Naive thymus-derived CD8-positive, alpha-beta T cell (primary cell): ENCODE measurements at regions not wholly inside any gene's neighbourhood (a gene's known extent, or its start where the extent isn't known, plus 50 kb on each side); places are given as distances from the start of the nearest gene placed in this dataset.

Experiments used
- ATAC-seq, 2 donors: fragments of 150-1000 bp; cut with Tn5 transposase in 1 of 2; sonication (Bioruptor Pico), chemical (Tn5 transposase) in 1 of 2; 1 replicate in 1 of 2; 2 replicates in 1 of 2; pipeline ENCODE4 v1.10.0; 2021; ENCODE audit warnings: mild to moderate bottlenecking in 2 of 2, moderate library complexity in 2 of 2
- POLR2A ChIA-PET: fragments of 350-600 bp; sonication (Branson Sonifier 250); formaldehyde crosslinking; loops from one replicate; lab custom pipeline; 2021; ENCODE audit warnings: antibody characterized with exemption; lab: Charles Lee
- DNase-seq, 10 donors: peaks; one replicate each; pipeline versions ENCODE4 v3.0.0 to v3.0.0-alpha.2; 2020 to 2022
- H3K27ac Mint-ChIP-seq, 10 donors: one replicate each; pipeline ENCODE4 v1.8.0; 2020 to 2022; ENCODE audit warnings: mild to moderate bottlenecking in 10 of 10, mixed read lengths in 10 of 10, moderate library complexity in 4 of 10, inconsistent platforms in 1 of 10
- H3K27me3 Mint-ChIP-seq, 5 donors: one replicate each; pipeline ENCODE4 v1.8.0; 2021 to 2022; ENCODE audit warnings: mixed read lengths in 5 of 5
- H3K36me3 Mint-ChIP-seq, 3 donors: one replicate each; pipeline ENCODE4 v1.8.0; 2020 to 2022; ENCODE audit warnings: mixed read lengths in 3 of 3, mild to moderate bottlenecking in 2 of 3, inconsistent platforms in 1 of 3
- H3K4me1 Mint-ChIP-seq, 4 donors: one replicate each; pipeline ENCODE4 v1.8.0; 2021 to 2022; ENCODE audit warnings: mixed read lengths in 4 of 4
- H3K4me3 Mint-ChIP-seq, 10 donors: one replicate each; pipeline ENCODE4 v1.8.0; 2020 to 2022; ENCODE audit warnings: mild to moderate bottlenecking in 10 of 10, mixed read lengths in 10 of 10, moderate library complexity in 6 of 10, inconsistent platforms in 1 of 10
- H3K9me3 Mint-ChIP-seq, 9 donors: one replicate each; pipeline ENCODE4 v1.8.0; 2020 to 2022; ENCODE audit warnings: mixed read lengths in 9 of 9, mild to moderate bottlenecking in 3 of 9, inconsistent platforms in 1 of 9, moderate library complexity in 1 of 9

DNA sequence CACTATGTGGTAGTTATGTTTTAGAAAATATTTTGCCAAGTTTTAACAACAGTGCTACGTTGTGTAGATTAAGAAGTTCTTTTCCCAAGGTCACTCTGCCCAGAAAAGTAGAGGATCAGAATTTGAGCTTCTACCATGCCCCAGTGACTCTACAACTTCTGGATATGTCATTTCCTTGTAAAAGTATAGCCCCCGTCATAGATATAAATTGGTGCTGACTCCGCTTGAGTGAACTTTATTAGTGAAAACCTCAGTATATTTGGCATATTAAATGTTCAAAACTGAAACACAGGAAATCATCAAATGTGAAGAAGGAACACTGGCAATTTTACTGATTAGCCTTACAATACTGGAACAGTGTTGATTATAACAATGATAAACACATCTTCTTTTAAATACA lies 256.7 kb upstream of the UBE2E3 start:
- H3K27me3 Mint-ChIP-seq: peaks cover 0 to 20% (median 3%) of the 10 kb centered on the region in 5 donors
- ATAC-seq (no peak), DNase-seq (no peak)
- no peaks in the 10 kb centered on the region for H3K4me1 Mint-ChIP-seq
- no peaks in the 10 kb centered on the region for H3K36me3 Mint-ChIP-seq
- no peak overlapping the region for H3K27ac Mint-ChIP-seq
- no peak overlapping the region for H3K4me3 Mint-ChIP-seq
- peaks cover 0 to 8% (median 0%) of the 10 kb centered on the region in 9 donors for H3K9me3 Mint-ChIP-seq
- POLR2A ChIA-PET: no interaction called here

DNA sequence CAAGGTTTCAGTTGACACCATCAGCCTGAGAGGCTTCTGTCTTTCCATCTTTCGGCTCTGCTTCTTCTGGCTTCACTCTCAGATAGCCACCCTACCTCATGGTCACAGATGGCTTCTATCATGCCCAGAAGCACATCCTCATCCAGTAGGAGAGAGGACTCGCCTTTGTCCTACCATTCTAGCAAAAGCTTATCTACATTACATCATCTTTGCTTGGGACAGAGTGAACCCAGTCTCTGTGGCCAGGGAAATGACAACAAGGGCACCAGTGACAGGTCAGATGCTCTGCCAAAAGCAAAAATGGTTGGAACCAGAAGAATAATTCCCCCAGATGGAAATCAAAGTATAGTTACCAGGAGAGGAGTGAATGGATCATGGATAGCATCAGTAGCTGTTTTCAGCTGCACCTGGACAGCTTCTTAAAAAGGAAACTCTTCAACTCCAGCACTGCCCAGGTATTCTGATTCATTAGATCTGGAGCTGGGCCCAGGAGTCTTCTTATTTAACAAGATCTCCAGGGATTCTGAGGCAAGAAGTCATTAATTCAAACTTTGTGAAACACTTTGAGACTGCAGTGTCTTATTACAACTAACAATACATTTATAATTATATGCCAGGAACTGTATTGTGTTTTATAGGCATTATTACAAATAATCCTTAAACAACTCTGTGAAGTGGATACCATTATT lies 257.7 kb upstream of the UBE2E3 start:
- peaks cover 0 to 8% (median 0%) of the 10 kb centered on the region in 9 donors for H3K9me3 Mint-ChIP-seq
- ATAC-seq (no peak), DNase-seq (no peak)
- no peaks in the 10 kb centered on the region for H3K4me1 Mint-ChIP-seq
- no peak overlapping the region for H3K4me3 Mint-ChIP-seq
- POLR2A ChIA-PET: no interaction called here
- no peak overlapping the region for H3K27ac Mint-ChIP-seq
- no peaks in the 10 kb centered on the region for H3K36me3 Mint-ChIP-seq
- H3K27me3 Mint-ChIP-seq: peaks cover 0 to 16% (median 1%) of the 10 kb centered on the region in 5 donors

DNA sequence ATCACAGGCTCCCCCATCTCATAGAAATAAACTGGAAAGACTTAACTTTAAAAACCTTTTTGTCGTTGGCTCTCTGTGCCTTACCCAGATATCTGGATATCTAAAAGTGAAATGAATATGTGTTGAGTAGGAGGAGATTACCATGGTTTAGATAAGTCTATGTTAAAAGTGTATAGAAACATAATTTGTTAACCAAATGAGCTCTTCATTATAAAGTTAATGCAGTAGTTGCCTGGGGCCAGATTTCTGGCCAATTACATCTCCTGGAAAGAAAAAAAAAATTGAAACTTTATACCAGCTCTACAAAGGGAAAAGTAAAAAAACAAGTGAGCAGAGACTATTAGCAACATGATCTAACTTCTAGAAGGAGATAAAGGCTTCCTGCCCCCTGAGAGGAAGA lies 259.6 kb upstream of the UBE2E3 start:
- POLR2A ChIA-PET: no interaction called here
- Mint-ChIP-seq H3K9me3 (peaks cover 0 to 4% (median 0%) of the 10 kb centered on the region in 9 donors), H3K4me1 (no peaks in the 10 kb centered on the region), H3K27me3 (peaks cover 0 to 11% (median 3%) of the 10 kb centered on the region in 5 donors), H3K4me3 (no peak overlapping the region), H3K27ac (no peak overlapping the region), H3K36me3 (no peaks in the 10 kb centered on the region)
- ATAC-seq: no peak
- no peak for DNase-seq

DNA sequence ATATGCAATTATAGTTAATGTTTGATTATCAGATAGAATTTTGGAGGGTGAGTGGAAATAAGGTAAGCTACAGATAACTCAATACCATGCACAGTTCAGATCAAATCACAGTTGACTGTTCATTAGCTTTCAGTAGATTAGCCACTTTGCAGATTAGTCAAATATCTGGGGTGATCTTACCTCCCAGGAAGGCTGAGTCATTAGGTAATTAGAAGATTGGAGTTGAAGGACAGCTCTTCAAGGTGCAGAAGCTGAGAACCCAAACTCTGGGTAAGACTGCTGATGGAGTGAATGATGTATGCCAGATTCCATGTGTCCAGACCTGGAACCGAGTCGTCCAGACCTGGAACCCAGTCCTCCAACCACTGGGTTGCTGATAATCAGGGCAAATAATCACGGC lies 262.8 kb upstream of the UBE2E3 start:
- H3K27me3 Mint-ChIP-seq: peaks cover 0 to 26% (median 5%) of the 10 kb centered on the region in 5 donors
- H3K36me3 Mint-ChIP-seq: peaks cover 0 to 5% (median 0%) of the 10 kb centered on the region in 3 donors
- POLR2A ChIA-PET: no interaction called here

DNA sequence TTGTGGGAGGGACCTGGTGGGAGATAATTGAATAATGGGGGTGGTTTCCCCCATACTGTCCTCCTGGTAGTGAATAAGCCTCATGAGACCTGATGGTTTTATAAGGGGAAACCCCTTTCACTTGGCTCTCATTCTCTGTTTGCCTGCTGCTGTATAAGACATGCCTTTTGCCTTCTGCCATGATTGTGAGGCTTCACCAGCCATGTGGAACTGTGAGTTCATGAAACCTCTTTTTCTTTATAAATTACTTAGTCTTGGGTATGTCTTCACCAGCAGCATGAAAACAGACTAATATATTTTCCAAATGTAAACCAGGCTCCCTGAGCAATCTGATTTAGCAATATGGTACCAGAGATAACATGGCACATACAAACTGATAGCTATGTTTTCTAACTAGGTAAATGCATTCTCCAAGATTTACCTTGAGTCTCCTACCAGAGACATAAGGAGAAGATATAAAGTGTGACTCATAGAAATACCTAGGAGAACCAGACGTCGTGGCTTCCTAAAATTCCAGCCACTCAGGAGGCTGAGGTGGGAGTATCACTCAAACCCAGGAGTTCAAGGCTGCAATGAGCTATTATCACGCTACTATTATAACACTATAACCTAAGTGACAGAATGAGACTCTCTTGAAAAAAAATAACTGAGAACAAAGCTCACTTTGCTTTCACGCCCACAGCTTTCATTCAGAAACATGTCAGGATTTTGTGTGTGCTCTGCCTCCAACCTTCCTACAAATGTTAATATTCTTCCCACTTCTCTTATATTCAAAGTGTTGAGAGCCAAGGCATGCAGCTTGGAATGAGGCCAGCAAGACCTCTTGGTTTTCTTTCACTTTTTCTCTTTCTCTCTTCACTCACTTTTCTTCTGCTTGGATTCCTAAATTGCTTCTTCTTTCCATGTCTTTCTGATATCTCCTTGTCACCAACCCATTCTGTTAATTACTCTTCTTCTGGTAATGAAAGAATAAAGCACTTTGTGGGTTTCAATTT lies 263.9 kb upstream of the UBE2E3 start:
- peaks cover 0 to 5% (median 0%) of the 10 kb centered on the region in 3 donors for H3K36me3 Mint-ChIP-seq
- ATAC-seq: no peak
- H3K4me1 Mint-ChIP-seq: no peaks in the 10 kb centered on the region
- H3K4me3 Mint-ChIP-seq: no peak overlapping the region
- peaks cover 0 to 30% (median 7%) of the 10 kb centered on the region in 5 donors for H3K27me3 Mint-ChIP-seq
- peaks cover 0 to 11% (median 2%) of the 10 kb centered on the region in 9 donors for H3K9me3 Mint-ChIP-seq
- no peak overlapping the region for H3K27ac Mint-ChIP-seq
- POLR2A ChIA-PET: no interaction called here
- no peak for DNase-seq

More for the DNA sequence above, 262.8 kb upstream of the UBE2E3 start:
- Mint-ChIP-seq H3K9me3 (peaks cover 0 to 7% (median 1%) of the 10 kb centered on the region in 9 donors), H3K4me1 (no peaks in the 10 kb centered on the region), H3K27ac (no peak overlapping the region), H3K4me3 (no peak overlapping the region)
- ATAC-seq: no peak
- DNase-seq: no peak

DNA sequence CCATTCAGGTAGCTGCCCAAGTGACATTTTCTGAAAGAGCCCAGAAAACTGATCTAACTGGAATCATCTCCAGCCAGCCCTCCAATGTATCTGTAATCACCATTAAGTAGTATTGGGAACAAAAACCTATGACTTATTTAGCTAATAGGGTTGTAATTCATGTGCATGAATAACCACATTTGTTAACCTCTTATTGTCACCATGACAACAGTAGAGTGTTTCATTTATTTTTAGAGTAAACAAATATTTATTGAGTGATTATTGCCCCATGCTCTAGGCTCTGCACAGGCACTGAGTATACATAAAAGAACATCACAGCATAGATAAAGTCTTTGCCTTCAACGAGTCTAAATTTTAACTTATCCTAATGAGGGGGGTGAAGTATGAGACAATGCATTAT lies 265.4 kb upstream of the UBE2E3 start:
- Mint-ChIP-seq H3K4me3 (no peak overlapping the region), H3K27ac (no peak overlapping the region), H3K27me3 (peaks cover 0 to 30% (median 7%) of the 10 kb centered on the region in 5 donors), H3K9me3 (peaks cover 0 to 11% (median 2%) of the 10 kb centered on the region in 9 donors), H3K36me3 (peaks cover 0 to 5% (median 0%) of the 10 kb centered on the region in 3 donors), H3K4me1 (no peaks in the 10 kb centered on the region)
- ATAC-seq (no peak), DNase-seq (no peak)
- POLR2A ChIA-PET: no interaction called here

DNA sequence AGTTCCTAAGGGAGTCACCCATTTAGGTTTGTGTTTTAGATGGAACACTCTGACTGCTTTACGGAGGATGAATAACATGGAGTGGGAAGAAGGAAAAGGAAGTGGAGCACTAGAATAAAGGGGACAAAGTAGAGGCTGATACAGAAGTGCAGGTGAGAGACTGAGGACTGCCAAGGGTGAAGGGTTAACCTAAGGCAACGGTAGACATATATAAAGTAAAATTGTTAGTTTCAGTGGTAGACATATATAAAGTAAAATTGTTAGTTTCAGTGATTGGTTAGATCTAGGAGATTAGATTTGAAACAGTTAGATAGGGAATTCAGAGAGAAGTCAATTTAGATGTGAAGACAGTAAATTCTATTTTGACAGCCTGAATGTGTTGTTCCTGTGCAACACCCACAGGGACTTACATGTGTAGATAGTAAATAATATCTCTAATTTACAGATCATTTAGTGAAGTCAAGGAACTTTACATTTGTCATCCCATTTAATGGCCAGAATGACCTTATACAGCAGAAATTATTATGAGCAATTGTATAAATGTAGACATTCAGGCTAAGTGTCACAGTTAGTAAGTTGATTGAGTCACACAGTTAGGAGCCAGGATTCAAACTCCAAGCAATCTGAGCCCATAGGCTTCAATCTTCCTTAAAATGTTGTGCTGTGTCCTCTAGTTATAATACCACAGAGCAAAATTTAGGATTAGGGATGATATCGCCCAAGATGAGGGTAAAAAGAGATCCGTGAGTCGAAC lies 270.8 kb upstream of the UBE2E3 start:
- H3K36me3 Mint-ChIP-seq: peaks cover 0 to 5% (median 0%) of the 10 kb centered on the region in 3 donors
- DNase-seq (no peak), ATAC-seq (no peak)
- H3K27ac Mint-ChIP-seq: no peak overlapping the region
- POLR2A ChIA-PET: no interaction called here
- no peaks in the 10 kb centered on the region for H3K4me1 Mint-ChIP-seq
- no peak overlapping the region for H3K4me3 Mint-ChIP-seq
- peaks cover 0 to 15% (median 10%) of the 10 kb centered on the region in 5 donors for H3K27me3 Mint-ChIP-seq
- H3K9me3 Mint-ChIP-seq: peaks cover 0 to 11% (median 1%) of the 10 kb centered on the region in 9 donors

DNA sequence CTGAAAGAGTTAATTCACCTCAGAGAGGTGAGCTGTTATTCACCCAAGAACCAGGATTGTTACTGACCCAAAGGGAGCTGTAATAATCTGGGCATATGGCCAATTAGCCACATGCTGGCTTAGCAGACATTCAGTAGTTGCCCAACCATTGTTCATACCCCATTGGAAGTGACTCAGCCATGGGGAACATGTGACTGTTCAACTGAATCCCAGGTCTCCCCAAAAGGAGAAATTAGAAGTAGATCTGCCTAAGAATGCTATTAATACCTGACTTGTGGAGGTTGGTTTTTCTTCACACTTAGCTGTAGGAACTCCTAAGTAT lies 272.6 kb upstream of the UBE2E3 start:
- H3K36me3 Mint-ChIP-seq: no peaks in the 10 kb centered on the region
- H3K4me3 Mint-ChIP-seq: no peak overlapping the region
- H3K9me3 Mint-ChIP-seq: peaks cover 0 to 9% (median under 1%) of the 10 kb centered on the region in 9 donors
- H3K4me1 Mint-ChIP-seq: no peaks in the 10 kb centered on the region
- H3K27me3 Mint-ChIP-seq: peaks cover 0 to 11% (median 6%) of the 10 kb centered on the region in 5 donors
- H3K27ac Mint-ChIP-seq: no peak overlapping the region
- ATAC-seq (no peak), DNase-seq (no peak)
- POLR2A ChIA-PET: no interaction called here

DNA sequence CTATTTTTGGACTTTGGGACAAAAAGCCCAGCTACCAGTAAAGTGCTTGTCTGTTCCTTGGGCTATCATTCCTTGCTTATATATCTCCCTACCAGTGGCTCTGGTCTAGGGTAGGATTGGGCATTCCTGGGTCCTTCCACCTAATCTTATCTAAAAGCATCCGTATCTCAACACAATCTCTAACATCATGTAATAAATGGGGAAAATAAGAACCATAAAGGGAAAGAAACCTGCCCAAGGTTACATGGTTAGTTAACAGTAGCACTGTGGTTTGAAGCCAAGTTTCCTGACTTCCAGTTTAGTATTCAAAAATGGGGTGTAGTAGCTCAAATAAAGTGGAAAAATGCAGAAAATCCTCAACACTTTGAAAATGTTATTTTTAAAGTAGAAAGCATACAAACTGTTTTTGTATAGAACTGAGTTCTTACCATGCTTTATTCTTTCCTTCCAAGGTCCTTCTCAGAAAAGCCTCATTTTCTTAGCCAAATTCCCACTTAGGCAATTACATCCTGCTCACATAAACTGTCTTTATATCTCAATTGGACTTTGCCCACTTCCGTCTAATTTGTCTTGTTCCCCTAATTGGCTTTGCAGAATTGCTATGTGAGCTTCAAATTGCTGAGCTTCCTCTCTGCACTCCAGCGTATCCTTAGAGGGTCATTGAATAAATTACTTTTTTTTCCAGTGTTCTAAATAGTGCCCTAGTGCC lies 273.1 kb upstream of the UBE2E3 start:
- POLR2A ChIA-PET: no interaction called here
- Mint-ChIP-seq H3K4me3 (no peak overlapping the region), H3K4me1 (no peaks in the 10 kb centered on the region), H3K9me3 (peaks cover 0 to 4% (median 0%) of the 10 kb centered on the region in 9 donors), H3K36me3 (no peaks in the 10 kb centered on the region), H3K27me3 (peaks cover 0 to 9% (median 3%) of the 10 kb centered on the region in 5 donors), H3K27ac (peak overlapping the region in 1 of 10 donors; percentile 47)
- ATAC-seq: no peak
- no peak for DNase-seq

DNA sequence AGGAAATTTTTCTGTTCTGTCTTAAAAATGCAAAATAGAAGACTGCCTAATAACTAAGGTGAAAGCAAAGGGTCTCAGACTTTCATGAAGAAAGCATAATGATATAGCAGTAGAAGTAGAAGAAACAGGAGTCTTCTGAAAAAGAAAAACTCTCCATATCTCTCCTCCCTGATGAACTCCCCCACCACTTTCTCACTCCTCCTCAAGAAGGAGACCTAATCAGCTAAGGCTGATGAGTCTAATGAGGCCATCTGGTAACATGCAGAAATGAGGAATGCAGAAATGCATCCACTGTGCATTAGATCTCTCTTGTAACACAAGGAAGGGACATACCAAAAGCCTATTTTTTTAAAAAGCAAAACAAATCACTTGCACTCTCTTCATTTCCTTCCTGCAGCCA lies 273.7 kb upstream of the UBE2E3 start:
- Mint-ChIP-seq H3K4me1 (no peaks in the 10 kb centered on the region), H3K4me3 (no peak overlapping the region), H3K9me3 (peaks cover 0 to 1% (median 0%) of the 10 kb centered on the region in 9 donors), H3K36me3 (no peaks in the 10 kb centered on the region), H3K27me3 (peaks cover 0 to 6% (median 3%) of the 10 kb centered on the region in 5 donors), H3K27ac (peak overlapping the region in 1 of 10 donors; percentile 47)
- DNase-seq: no peak
- POLR2A ChIA-PET: no interaction called here
- ATAC-seq: no peak

DNA sequence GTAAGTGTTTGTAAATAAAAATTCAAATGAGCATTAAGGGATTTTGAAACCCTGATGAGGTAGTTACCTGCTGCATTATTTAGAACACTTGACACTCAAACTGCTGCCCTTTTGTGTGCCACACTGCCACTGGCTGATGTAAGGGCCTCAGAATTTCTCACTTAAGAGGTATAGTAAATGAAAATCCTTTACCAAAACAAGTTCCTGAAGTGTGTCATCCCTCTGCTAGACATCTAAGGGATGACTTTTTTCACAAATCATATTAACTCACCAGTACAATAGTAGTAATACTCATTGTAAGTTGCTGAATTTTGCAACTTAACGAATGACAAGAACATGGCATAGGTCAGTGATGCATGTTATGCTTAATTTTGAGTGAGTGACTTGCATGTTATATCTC lies 274.9 kb upstream of the UBE2E3 start:
- Mint-ChIP-seq H3K4me3 (no peak overlapping the region), H3K36me3 (no peaks in the 10 kb centered on the region), H3K27ac (no peak overlapping the region), H3K4me1 (no peaks in the 10 kb centered on the region), H3K9me3 (peaks cover 0 to 1% (median 0%) of the 10 kb centered on the region in 9 donors), H3K27me3 (peaks cover 0 to 6% (median 3%) of the 10 kb centered on the region in 5 donors)
- DNase-seq: no peak
- POLR2A ChIA-PET: no interaction called here
- ATAC-seq: no peak

DNA sequence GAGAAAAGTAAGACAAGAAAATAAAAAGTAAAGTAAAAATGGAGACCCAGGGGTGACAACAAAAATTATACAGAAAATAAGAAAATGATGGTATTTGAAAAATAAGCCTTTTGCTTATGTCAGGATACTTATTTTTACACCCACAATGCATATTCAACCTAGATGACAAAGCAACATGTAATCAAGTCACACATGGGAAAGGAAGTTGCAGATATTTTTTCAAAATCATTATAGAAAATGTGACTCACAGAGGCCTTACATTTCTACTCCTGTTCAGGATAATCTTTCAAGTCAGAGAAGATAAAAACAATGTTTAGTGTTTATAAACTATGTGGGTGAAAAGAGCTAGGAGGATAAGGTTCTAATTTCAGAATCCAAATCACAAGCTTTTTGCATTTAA lies 275.3 kb upstream of the UBE2E3 start:
- Mint-ChIP-seq H3K27ac (no peak overlapping the region), H3K9me3 (peaks cover 0 to 1% (median 0%) of the 10 kb centered on the region in 9 donors), H3K27me3 (peaks cover 0 to 6% (median 3%) of the 10 kb centered on the region in 5 donors), H3K4me3 (no peak overlapping the region), H3K4me1 (no peaks in the 10 kb centered on the region), H3K36me3 (no peaks in the 10 kb centered on the region)
- DNase-seq (no peak), ATAC-seq (no peak)
- POLR2A ChIA-PET: no interaction called here
